ENCODE measurements at regions not wholly inside any gene's neighbourhood (a gene's known extent, or its start where the extent isn't known, plus 50 kb on each side); places are given as distances from the start of the nearest gene placed in this dataset.

DNA sequence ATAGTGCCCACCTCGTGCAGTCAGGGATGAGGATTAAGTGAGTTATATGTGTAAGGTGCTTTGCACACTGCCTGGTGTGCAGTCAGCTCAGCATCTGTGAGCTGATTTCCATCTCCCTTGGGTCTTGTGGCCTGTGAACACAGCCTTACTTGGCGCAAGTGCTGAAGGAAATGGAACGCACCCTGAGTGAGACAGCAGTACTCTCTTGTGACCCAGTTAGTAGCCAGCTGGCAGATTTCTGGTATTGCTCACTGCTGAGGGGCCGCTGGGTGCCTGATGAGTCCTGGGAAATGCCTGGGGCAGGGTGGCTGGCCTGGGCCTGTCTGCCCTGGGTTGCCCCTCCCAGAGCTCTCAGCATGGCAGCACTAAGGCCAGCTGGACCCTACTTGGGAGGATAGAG lies 90.9 kb upstream of the BOD1 start:
- ChIA-PET CTCF (no interaction called here), POLR2A (no interaction called here)
- Histone ChIP-seq H3K4me3 (ENCODE audit: control insufficient read depth in 1 of 2, extremely low read depth in 1 of 2, low read length in 1 of 2) (no peak overlapping the region), H3K9me3 (no peaks in the 10 kb centered on the region), H3K36me3 (ENCODE audit: control insufficient read depth in 2 of 2, extremely low read depth in 1 of 2, insufficient read depth in 1 of 2, low read length in 1 of 2) (no peaks in the 10 kb centered on the region), H3K4me1 (ENCODE audit: control insufficient read depth in 1 of 2, extremely low read depth in 1 of 2, insufficient read depth in 2 of 2, low read length in 2 of 2) (no peaks in the 10 kb centered on the region), H3K27ac (ENCODE audit: low read length) (no peak overlapping the region), H3K27me3 (replicated peaks in 1 of 2; ENCODE audit: control insufficient read depth in 2 of 2, extremely low read depth in 1 of 2, insufficient read depth in 2 of 2, low read length in 1 of 2) (peaks cover 0 to 6% of the 10 kb centered on the region in 2 experiments)
- no peaks in the 10 kb centered on the region for H3K4me1 Mint-ChIP-seq
- DNase-seq (no peak), ATAC-seq (replicated peaks in 1 of 4) (no peak)
- H3K9me3 Mint-ChIP-seq, result no peaks in the 10 kb centered on the region
- no peak overlapping the region for H3K27ac Mint-ChIP-seq
- no peak overlapping the region for H3K4me3 Mint-ChIP-seq
- no peaks in the 10 kb centered on the region for H3K36me3 Mint-ChIP-seq
- WGBS (ENCODE audit: insufficient coverage), result 96% methylated on average over 3 of the region's 4 CpGs
- H3K27me3 Mint-ChIP-seq, result peaks cover 0 to 4% of the 10 kb centered on the region in 2 donors

DNA sequence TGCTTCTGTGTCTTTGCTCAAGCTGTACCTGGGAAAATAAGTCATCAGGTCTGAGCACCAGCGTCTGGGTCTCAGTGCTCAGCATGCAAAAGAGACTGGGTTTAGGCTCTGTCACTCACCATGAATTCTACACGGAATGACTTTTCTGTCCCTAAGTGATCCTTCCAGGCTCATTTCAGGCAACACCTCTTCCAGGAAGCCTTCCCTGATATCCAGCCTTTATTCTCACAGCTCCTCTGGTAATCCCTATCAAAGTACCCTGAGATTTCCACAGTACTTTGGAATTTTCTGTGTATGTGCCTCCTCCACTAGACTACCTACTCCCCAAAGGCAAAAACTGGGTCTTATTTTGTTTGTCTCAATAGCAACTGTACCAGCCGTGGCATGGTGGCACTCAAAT lies 92.7 kb upstream of the BOD1 start:
- H3K27ac Mint-ChIP-seq, result no peak overlapping the region
- CTCF ChIA-PET, result no interaction called here

DNA sequence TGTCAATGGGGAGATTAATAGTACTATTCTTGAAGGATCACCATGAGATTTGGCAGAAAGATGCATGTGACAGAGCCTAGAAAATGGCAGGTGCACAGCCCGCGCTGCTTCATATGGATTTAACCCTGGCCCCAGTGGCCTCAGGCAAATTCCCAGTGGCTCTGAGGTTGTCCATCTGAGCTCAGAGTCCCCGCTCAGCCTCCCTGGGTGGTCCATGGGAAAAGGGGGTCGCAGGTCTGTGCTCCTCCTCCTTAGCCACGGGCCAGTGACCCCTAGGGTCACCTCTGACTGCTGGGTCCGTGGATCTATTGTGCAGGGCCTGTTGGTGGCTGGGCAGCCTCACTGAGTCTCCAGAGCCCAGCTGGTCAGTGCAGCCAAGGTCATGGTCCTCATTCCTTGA lies 93.3 kb upstream of the BOD1 start:
- H3K27ac ChIP-seq (ENCODE audit: low read length), result no peak overlapping the region
- H3K27me3 Mint-ChIP-seq, result peaks cover 0 to 4% of the 10 kb centered on the region in 2 donors
- no peaks in the 10 kb centered on the region for H3K4me1 ChIP-seq (ENCODE audit: control insufficient read depth in 1 of 2, extremely low read depth in 1 of 2, insufficient read depth in 2 of 2, low read length in 2 of 2)
- 82% methylated on average over 6 of the region's 6 CpGs for WGBS (ENCODE audit: insufficient coverage)
- no peaks in the 10 kb centered on the region for H3K36me3 Mint-ChIP-seq
- H3K4me3 ChIP-seq (ENCODE audit: control insufficient read depth in 1 of 2, extremely low read depth in 1 of 2, low read length in 1 of 2), result no peak overlapping the region
- H3K9me3 ChIP-seq, result no peaks in the 10 kb centered on the region
- ATAC-seq (replicated peaks in 1 of 4), result no peak
- no peak for DNase-seq
- peaks cover 0 to 9% of the 10 kb centered on the region in 2 experiments for H3K27me3 ChIP-seq (replicated peaks in 1 of 2; ENCODE audit: control insufficient read depth in 2 of 2, extremely low read depth in 1 of 2, insufficient read depth in 2 of 2, low read length in 1 of 2)
- H3K4me1 Mint-ChIP-seq, result no peaks in the 10 kb centered on the region
- no peaks in the 10 kb centered on the region for H3K9me3 Mint-ChIP-seq
- no peaks in the 10 kb centered on the region for H3K36me3 ChIP-seq (ENCODE audit: control insufficient read depth in 2 of 2, extremely low read depth in 1 of 2, insufficient read depth in 1 of 2, low read length in 1 of 2)
- CTCF ChIA-PET, result no interaction called here
- H3K4me3 Mint-ChIP-seq, result no peak overlapping the region
- POLR2A ChIA-PET, result no interaction called here
- no peak overlapping the region for H3K27ac Mint-ChIP-seq

More for the DNA sequence above, 92.7 kb upstream of the BOD1 start:
- peaks cover 0 to 6% of the 10 kb centered on the region in 2 experiments for H3K27me3 ChIP-seq (replicated peaks in 1 of 2; ENCODE audit: control insufficient read depth in 2 of 2, extremely low read depth in 1 of 2, insufficient read depth in 2 of 2, low read length in 1 of 2)
- no peak overlapping the region for H3K27ac ChIP-seq (ENCODE audit: low read length)
- no peaks in the 10 kb centered on the region for H3K4me1 ChIP-seq (ENCODE audit: control insufficient read depth in 1 of 2, extremely low read depth in 1 of 2, insufficient read depth in 2 of 2, low read length in 2 of 2)
- WGBS (ENCODE audit: insufficient coverage), result 76% methylated on average over 3 of the region's 3 CpGs
- no peak overlapping the region for H3K4me3 ChIP-seq (ENCODE audit: control insufficient read depth in 1 of 2, extremely low read depth in 1 of 2, low read length in 1 of 2)
- DNase-seq (no peak), ATAC-seq (replicated peaks in 1 of 4) (no peak)
- no peaks in the 10 kb centered on the region for H3K36me3 ChIP-seq (ENCODE audit: control insufficient read depth in 2 of 2, extremely low read depth in 1 of 2, insufficient read depth in 1 of 2, low read length in 1 of 2)
- peaks cover 0 to 4% of the 10 kb centered on the region in 2 donors for H3K27me3 Mint-ChIP-seq
- no peaks in the 10 kb centered on the region for H3K4me1 Mint-ChIP-seq
- POLR2A ChIA-PET, result no interaction called here
- no peaks in the 10 kb centered on the region for H3K36me3 Mint-ChIP-seq
- H3K9me3 ChIP-seq, result no peaks in the 10 kb centered on the region
- no peaks in the 10 kb centered on the region for H3K9me3 Mint-ChIP-seq
- no peak overlapping the region for H3K4me3 Mint-ChIP-seq

DNA sequence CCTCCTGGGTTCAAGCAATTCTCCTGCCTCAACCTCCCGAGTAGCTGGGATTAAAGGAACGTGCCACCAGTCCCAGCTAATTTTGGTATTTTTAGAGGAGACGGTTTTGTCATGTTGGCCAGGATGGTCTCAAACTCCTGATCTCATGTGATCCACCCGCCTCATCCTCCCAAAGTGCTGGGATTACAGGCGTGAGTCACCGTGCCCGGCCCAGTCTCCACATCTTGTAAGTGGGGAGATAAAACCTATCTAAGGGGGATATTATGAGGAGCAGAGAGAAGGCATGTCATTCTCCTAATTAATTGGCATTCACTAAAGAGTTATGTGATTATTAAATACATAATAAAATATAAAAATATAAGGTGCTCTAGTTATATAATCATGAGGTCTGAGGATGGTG lies 94.1 kb upstream of the BOD1 start:
- POLR2A ChIA-PET, result no interaction called here
- H3K9me3 ChIP-seq, result no peaks in the 10 kb centered on the region
- DNase-seq (no peak), ATAC-seq (replicated peaks in 1 of 4) (no peak)
- no peak overlapping the region for H3K4me3 ChIP-seq (ENCODE audit: control insufficient read depth in 1 of 2, extremely low read depth in 1 of 2, low read length in 1 of 2)
- H3K4me3 Mint-ChIP-seq, result no peak overlapping the region
- no peaks in the 10 kb centered on the region for H3K9me3 Mint-ChIP-seq
- H3K27me3 Mint-ChIP-seq, result peaks cover 0 to 4% of the 10 kb centered on the region in 2 donors
- no peak overlapping the region for H3K27ac Mint-ChIP-seq
- 80% methylated on average over 1 of the region's 7 CpGs for WGBS (ENCODE audit: insufficient coverage)
- no peaks in the 10 kb centered on the region for H3K4me1 ChIP-seq (ENCODE audit: control insufficient read depth in 1 of 2, extremely low read depth in 1 of 2, insufficient read depth in 2 of 2, low read length in 2 of 2)
- no peak overlapping the region for H3K27ac ChIP-seq (ENCODE audit: low read length)
- H3K27me3 ChIP-seq (replicated peaks in 1 of 2; ENCODE audit: control insufficient read depth in 2 of 2, extremely low read depth in 1 of 2, insufficient read depth in 2 of 2, low read length in 1 of 2), result peaks cover 0 to 9% of the 10 kb centered on the region in 2 experiments
- H3K36me3 Mint-ChIP-seq, result no peaks in the 10 kb centered on the region
- no peaks in the 10 kb centered on the region for H3K36me3 ChIP-seq (ENCODE audit: control insufficient read depth in 2 of 2, extremely low read depth in 1 of 2, insufficient read depth in 1 of 2, low read length in 1 of 2)
- no peaks in the 10 kb centered on the region for H3K4me1 Mint-ChIP-seq
- CTCF ChIA-PET, result no interaction called here

DNA sequence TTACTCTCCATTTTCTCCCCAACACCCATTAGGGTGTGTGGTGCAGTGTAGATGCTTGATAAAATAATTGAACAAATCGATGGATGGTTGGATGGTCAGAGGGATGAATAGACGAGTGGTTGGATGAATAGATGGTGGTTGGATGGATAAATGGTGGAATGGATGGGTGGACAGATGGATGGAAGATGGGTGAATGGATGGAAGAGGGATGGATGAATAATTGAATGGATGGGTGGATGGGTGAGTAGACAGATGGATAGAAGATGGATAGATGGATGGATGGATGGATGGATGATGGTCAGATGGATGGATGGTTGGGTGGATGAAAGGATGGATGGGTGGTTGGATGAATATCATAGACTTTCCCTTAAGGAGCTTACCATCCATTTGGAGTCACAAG lies 95.0 kb upstream of the BOD1 start:
- ATAC-seq (replicated peaks in 1 of 4), result no peak
- H3K27ac ChIP-seq (ENCODE audit: low read length), result no peak overlapping the region
- 77% methylated on average over 2 of the region's 2 CpGs for WGBS (ENCODE audit: insufficient coverage)
- H3K4me1 Mint-ChIP-seq, result no peaks in the 10 kb centered on the region
- peaks cover 0 to 4% of the 10 kb centered on the region in 2 donors for H3K27me3 Mint-ChIP-seq
- H3K27me3 ChIP-seq (replicated peaks in 1 of 2; ENCODE audit: control insufficient read depth in 2 of 2, extremely low read depth in 1 of 2, insufficient read depth in 2 of 2, low read length in 1 of 2), result peaks cover 0 to 9% of the 10 kb centered on the region in 2 experiments
- no peaks in the 10 kb centered on the region for H3K36me3 ChIP-seq (ENCODE audit: control insufficient read depth in 2 of 2, extremely low read depth in 1 of 2, insufficient read depth in 1 of 2, low read length in 1 of 2)
- H3K36me3 Mint-ChIP-seq, result no peaks in the 10 kb centered on the region
- H3K4me1 ChIP-seq (ENCODE audit: control insufficient read depth in 1 of 2, extremely low read depth in 1 of 2, insufficient read depth in 2 of 2, low read length in 2 of 2), result no peaks in the 10 kb centered on the region
- no peak overlapping the region for H3K27ac Mint-ChIP-seq
- H3K4me3 ChIP-seq (ENCODE audit: control insufficient read depth in 1 of 2, extremely low read depth in 1 of 2, low read length in 1 of 2), result no peak overlapping the region
- DNase-seq, result no peak
- POLR2A ChIA-PET, result no interaction called here
- H3K4me3 Mint-ChIP-seq, result no peak overlapping the region
- CTCF ChIA-PET, result no interaction called here
- no peaks in the 10 kb centered on the region for H3K9me3 ChIP-seq
- no peaks in the 10 kb centered on the region for H3K9me3 Mint-ChIP-seq

DNA sequence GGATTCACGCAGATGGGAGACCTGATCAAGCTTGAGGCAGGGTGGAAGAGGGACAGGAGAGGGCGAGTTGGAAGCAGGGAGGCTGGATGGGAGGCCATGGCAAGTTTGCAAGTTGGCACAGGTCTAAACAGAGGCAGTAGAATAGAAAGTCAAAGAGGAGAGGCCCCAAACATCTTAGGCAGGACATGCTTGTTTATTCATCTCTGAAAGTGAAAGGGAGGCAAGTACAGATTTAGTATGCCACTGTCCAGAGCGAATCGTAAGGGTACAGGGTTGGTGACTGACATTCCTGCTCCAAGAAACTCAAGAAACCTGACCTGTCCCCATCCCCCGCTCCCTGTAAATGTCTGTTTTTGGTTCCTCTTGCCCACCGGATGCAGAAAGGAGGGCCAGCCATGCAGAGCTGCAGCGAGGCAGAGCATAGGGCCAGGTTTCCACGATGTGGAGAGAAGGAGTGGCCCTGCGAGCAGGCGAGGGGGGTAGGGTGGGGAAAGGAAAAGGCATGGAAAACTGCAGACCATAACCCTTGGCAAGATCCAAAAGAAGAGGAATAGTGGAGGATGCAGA lies 96.2 kb upstream of the BOD1 start:
- H3K4me1 ChIP-seq (ENCODE audit: control insufficient read depth in 1 of 2, extremely low read depth in 1 of 2, insufficient read depth in 2 of 2, low read length in 2 of 2), result no peaks in the 10 kb centered on the region
- H3K9me3 Mint-ChIP-seq, result no peaks in the 10 kb centered on the region
- no peak overlapping the region for H3K4me3 Mint-ChIP-seq
- H3K4me3 ChIP-seq (ENCODE audit: control insufficient read depth in 1 of 2, extremely low read depth in 1 of 2, low read length in 1 of 2), result no peak overlapping the region
- peaks cover 0 to 4% of the 10 kb centered on the region in 2 donors for H3K27me3 Mint-ChIP-seq
- H3K9me3 ChIP-seq, result no peaks in the 10 kb centered on the region
- CTCF ChIA-PET, result interaction anchor here in 1 of 2 donors (0.5 kb wide), 1 partner anchor 22 kb away, joined by 3 read pairs; no protein-coding TSS in a partner anchor
- H3K27ac ChIP-seq (ENCODE audit: low read length), result no peak overlapping the region
- no peaks in the 10 kb centered on the region for H3K36me3 ChIP-seq (ENCODE audit: control insufficient read depth in 2 of 2, extremely low read depth in 1 of 2, insufficient read depth in 1 of 2, low read length in 1 of 2)
- H3K36me3 Mint-ChIP-seq, result no peaks in the 10 kb centered on the region
- no peak for ATAC-seq (replicated peaks in 1 of 4)
- no peak for DNase-seq
- H3K4me1 Mint-ChIP-seq, result no peaks in the 10 kb centered on the region
- POLR2A ChIA-PET, result no interaction called here
- 51% methylated on average over 6 of the region's 10 CpGs for WGBS (ENCODE audit: insufficient coverage)
- H3K27ac Mint-ChIP-seq, result no peak overlapping the region
- peaks cover 0 to 9% of the 10 kb centered on the region in 2 experiments for H3K27me3 ChIP-seq (replicated peaks in 1 of 2; ENCODE audit: control insufficient read depth in 2 of 2, extremely low read depth in 1 of 2, insufficient read depth in 2 of 2, low read length in 1 of 2)

All from T-cell (primary cell).